NCI-H146 treated with DMSO at 0.1 percent for 48 hours (cell line): ENCODE measurements at regions not wholly inside any gene's neighbourhood (a gene's known extent, or its start where the extent isn't known, plus 50 kb on each side); places are given as distances from the start of the nearest gene placed in this dataset.

Experiments
- DNase-seq: peaks from one replicate; lab custom pipeline; 2025; ENCODE audit not compliant: unreplicated experiment; lab: John Stamatoyannopoulos, UW

- DNase-seq = no peak
These were observed 145.1 kb upstream of the IRX4 start for GRCh38 chr5:2027790-2028189.

- DNase-seq = no peak
These were observed 142.4 kb upstream of the IRX4 start for GRCh38 chr5:2024986-2025721.

- DNase-seq = no peak
These were observed 140.5 kb upstream of the IRX4 start for GRCh38 chr5:2023196-2023595.

- no peak for DNase-seq
These were observed 139.7 kb upstream of the IRX4 start for GRCh38 chr5:2022436-2022835.

GRCh38 chr5:2021484-2022176 lies 138.9 kb upstream of the IRX4 start:
- no peak for DNase-seq

- no peak for DNase-seq
These were observed 138.0 kb upstream of the IRX4 start for GRCh38 chr5:2020730-2021129.

- no peak for DNase-seq
These were observed 137.0 kb upstream of the IRX4 start for GRCh38 chr5:2019716-2020115.

GRCh38 chr5:2018390-2018724 lies 135.6 kb upstream of the IRX4 start:
- DNase-seq = no peak

GRCh38 chr5:2017540-2018389 lies 135.0 kb upstream of the IRX4 start:
- DNase-seq = no peak

- DNase-seq = no peak
These were observed 133.2 kb upstream of the IRX4 start for GRCh38 chr5:2015961-2016360.

GRCh38 chr5:2015124-2015848 lies 132.6 kb upstream of the IRX4 start:
- no peak for DNase-seq

GRCh38 chr5:2014058-2014610 lies 131.4 kb upstream of the IRX4 start:
- no peak for DNase-seq

GRCh38 chr5:2013301-2014057 lies 130.8 kb upstream of the IRX4 start:
- DNase-seq = no peak

GRCh38 chr5:2012885-2013284 lies 130.2 kb upstream of the IRX4 start:
- no peak for DNase-seq

GRCh38 chr5:2011481-2012411 lies 129.0 kb upstream of the IRX4 start:
- no peak for DNase-seq

- DNase-seq = no peak
These were observed 128.2 kb upstream of the IRX4 start for GRCh38 chr5:2010940-2011339.

GRCh38 chr5:2009986-2010914 lies 127.5 kb upstream of the IRX4 start:
- no peak for DNase-seq
